GM18502 (cell line): ENCODE measurements at regions not wholly inside any gene's neighbourhood (a gene's known extent, or its start where the extent isn't known, plus 50 kb on each side); places are given as distances from the start of the nearest gene placed in this dataset.
"Not testable (repeated sequence)": the region's sequence is repeated elsewhere in the genome, so short reads cannot be mapped to it uniquely, and the experiment has no call there.

Source experiments
- ATAC-seq: cut with Tn5 transposase; IDR thresholded peaks from one replicate; pipeline ENCODE4 v1.9.1; 2021; ENCODE audit warnings: mild to moderate bottlenecking; ENCODE audit not compliant: unreplicated experiment, poor library complexity

DNA sequence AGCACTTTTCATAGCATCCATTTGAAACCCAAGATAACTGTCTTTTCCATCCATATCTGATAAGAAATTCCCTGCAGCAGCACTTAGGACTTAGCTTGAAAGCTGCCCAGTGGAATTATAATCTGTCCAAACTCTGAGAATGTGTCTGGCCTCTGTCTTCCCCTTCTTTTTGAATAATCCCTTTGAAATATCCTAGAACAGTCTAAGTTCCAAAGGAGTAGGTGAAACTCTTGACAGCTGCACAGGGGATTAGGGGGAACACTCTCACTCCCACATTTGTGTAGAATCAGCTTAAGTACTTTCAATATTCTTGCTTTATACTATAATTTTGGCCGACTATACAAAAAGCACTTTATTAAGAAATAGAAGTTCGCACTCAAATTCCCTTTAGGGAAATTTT, 157.7 kb downstream of the PAPSS1 start:
- ATAC-seq: no peak

DNA sequence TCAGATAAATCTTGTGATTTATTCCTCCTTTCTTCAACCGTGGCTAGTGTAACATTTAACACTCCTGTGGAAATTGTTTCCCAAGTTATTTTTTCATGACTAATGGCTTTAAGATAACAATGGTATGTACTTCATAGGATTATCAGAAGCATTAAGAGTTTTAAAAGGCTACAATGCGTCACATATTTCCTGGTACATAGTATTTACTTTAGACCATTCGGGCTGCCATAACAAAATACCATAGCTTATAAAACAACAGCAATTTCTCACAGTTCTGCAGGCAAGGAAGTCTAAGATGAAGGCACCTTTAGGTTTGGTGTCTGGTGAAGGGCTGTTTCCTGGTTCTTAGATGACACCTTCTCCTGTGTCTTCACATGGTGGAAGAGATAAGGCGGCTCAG, 158.6 kb downstream of the PAPSS1 start:
- no peak for ATAC-seq

GRCh38 chr4:107559653-107560052, 160.4 kb downstream of the PAPSS1 start:
- no peak for ATAC-seq

- ATAC-seq: no peak
Observed at GRCh38 chr4:107552306-107552705, 167.7 kb downstream of the PAPSS1 start.

DNA sequence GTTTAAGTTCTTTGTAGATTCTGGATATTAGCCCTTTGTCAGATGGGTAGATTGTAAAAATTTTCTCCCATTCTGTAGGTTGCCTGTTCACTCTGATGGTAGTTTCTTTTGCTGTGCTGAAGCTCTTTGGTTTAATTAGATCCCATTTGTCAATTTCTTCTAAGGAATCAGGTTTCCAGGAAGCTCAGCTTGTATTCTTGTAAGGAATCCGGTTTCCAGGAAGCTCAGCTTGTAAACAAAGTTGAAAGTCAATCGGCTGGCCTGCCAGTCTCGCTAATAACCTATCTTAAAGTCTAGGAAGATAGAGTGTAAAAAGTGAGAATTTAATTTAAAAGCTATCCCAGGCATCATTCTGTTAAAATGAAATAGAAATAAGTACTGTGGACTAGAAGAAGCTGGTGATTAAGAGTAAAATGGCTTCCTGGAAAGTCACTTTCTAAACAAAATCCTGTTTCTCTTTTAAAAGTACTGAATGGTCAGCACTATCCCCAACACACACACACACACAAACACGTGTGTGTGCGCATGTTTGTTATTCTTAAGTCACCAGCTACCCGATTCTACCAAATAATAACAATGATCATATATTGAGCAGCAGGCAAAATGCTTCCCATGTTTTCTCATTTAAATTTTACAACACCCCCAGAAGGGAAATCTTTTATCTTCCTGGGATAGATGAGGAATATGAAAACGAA, 171.7 kb downstream of the PAPSS1 start:
- no peak for ATAC-seq

- no peak for ATAC-seq
Observed at GRCh38 chr4:107546638-107547037, 173.4 kb downstream of the PAPSS1 start.

DNA sequence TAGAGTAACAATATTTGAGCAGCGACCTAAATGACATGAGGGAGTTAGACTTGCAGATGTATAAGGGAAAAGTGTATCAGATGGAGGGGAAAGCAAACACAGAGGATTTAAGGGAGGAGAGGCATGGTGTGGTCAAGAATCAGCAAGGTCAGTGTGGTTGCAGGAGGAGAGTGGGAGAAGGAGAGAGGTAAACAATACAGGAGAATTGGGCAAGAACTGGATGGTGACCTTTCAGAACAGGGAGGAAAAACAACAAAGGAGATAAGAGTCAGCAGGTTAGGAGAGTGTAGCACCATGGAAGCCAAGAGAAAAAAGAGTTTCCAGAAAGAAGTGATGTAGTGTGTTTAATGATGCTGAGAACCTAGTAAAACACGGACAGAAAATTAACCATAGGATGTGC, 178.5 kb downstream of the PAPSS1 start:
- ATAC-seq: no peak

- no peak for ATAC-seq
Observed at GRCh38 chr4:107531927-107532326, 188.1 kb downstream of the PAPSS1 start.

- no peak for ATAC-seq
Observed at GRCh38 chr4:107520368-107520767, 199.7 kb downstream of the PAPSS1 start.

GRCh38 chr4:107519053-107519452, 201.0 kb downstream of the PAPSS1 start:
- ATAC-seq: no peak

- no peak for ATAC-seq
Observed at GRCh38 chr4:107518076-107518475, 202.0 kb downstream of the PAPSS1 start.

DNA sequence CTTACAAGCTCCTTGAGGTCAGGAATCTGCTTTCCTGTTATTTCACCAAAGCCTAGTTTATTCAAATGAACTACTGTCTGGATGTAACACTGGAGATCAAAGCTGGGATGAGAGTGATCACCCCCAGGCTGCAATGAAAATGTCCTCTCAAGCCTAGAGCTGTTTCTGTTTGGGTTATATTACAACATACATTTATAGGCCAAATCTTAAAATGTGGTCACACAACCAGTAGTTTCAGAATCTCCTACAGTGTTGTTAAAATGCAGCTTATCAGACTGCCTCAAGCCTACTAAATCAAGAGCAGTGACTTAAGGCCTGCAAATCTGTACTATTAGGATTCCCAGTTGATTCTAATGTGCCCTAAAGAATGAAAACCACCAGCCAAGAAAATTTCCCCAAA, 207.5 kb downstream of the PAPSS1 start:
- no peak for ATAC-seq

- no peak for ATAC-seq
Observed at GRCh38 chr4:107509615-107510014, 210.4 kb downstream of the PAPSS1 start.

DNA sequence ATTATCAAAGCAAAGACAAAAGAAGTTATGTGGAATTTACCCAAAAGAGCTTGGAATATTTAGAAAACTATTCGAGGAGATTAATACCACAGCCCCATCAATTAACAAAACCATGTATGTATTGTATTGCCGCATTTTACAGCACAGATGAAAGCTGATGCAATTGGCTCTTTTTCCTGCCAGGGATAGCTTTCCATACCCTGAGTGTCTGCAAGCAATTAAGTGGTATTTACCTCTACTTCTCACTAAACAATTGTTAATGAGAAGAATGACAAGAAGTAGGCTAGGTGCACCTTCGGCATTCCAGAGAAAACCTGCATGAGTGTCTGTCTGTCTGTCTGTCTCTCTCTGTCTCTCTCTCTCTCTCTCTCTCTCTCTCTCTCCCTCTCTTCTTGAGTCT, 219.5 kb downstream of the PAPSS1 start:
- no peak for ATAC-seq

- peak; percentile 54 for ATAC-seq
Observed at GRCh38 chr4:107497054-107497453, 223.0 kb downstream of the PAPSS1 start.

GRCh38 chr4:107492566-107492965, 227.5 kb downstream of the PAPSS1 start:
- ATAC-seq: no peak

- no peak for ATAC-seq
Observed at GRCh38 chr4:107490116-107490515, 229.9 kb downstream of the PAPSS1 start.

GRCh38 chr4:107483621-107484020, 236.4 kb downstream of the PAPSS1 start:
- ATAC-seq: not testable (repeated sequence)

- no peak for ATAC-seq
Observed at GRCh38 chr4:107482546-107482945, 237.5 kb downstream of the PAPSS1 start.

DNA sequence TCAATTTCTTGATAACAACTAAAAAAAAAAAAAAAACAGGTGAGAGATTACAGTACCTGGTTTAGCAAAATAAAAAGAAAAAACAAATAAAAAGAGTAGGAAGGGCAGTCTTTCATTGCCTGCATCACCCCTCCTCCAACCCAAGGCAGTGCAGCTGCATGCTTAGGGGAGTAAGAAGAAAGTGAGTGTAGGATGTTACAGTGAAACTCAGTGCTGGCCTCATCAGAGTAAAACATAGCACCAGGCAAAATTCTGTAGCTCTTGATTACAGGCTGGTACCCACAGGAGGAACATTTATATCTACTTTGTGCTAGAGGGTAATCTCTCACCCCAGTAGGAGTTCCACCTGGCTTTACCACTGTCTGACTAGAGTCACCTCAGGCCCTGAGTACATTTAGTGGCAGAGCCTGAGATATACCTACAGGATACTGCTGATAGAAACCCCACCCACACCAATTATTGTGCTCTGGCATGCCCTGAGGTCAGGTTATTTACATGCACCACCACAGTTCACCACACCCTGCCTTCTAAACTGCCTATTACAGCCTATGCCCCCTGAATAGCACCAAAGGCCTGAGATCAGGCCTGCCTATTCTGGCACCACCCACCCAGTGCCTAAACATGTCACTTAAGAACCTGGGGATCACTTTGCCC, 241.6 kb downstream of the PAPSS1 start:
- ATAC-seq: no peak

DNA sequence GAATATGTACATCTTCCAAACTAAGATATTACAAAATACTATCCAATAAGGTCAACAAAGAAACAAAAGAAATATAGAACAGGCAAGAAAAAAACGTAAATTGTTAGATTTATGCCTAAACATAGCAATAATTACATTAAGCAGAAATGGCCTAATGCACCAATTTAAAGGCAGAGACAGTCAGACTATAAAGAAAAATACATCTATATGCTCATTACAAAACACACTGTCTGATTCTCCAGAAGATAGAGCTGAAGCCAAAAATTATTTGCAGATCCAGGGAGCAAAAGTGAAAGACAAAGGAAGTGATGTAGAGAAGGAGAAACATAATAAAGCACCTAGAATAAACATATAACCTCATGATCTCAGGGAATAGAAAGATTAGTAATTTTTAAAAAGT, 246.9 kb downstream of the PAPSS1 start:
- no peak for ATAC-seq

GRCh38 chr4:107472265-107472948, 247.6 kb downstream of the PAPSS1 start:
- ATAC-seq: no peak
